Neural cell (in vitro differentiated cells): ENCODE measurements at regions not wholly inside any gene's neighbourhood (a gene's known extent, or its start where the extent isn't known, plus 50 kb on each side); places are given as distances from the start of the nearest gene placed in this dataset.

Source experiments
- H2AFZ ChIP-seq: fragments of 200-600, 300-800 bp; sonication (generic), shearing (Covaris generic); 2 replicates; pipeline ENCODE4 v1.6.0; 2014; ENCODE audit warnings: low read depth, mild to moderate bottlenecking, antibody characterized with exemption, low read length, moderate library complexity
- H3F3A ChIP-seq: fragments of 200-600 bp; shearing (Covaris generic); 2 replicates; pipeline ENCODE4 v1.6.1; 2016; ENCODE audit warnings: mild to moderate bottlenecking, moderate library complexity, mixed read lengths, antibody characterized with exemption, low read length; ENCODE audit not compliant: insufficient read depth, poor library complexity, severe bottlenecking
- H3K27ac ChIP-seq: fragments of 200-600, 300-800 bp; sonication (generic), shearing (Covaris generic); 2 replicates; pipeline ENCODE4 v1.5.1; 2014; ENCODE audit warnings: mild to moderate bottlenecking, low read length, moderate library complexity
- H3K27me3 ChIP-seq: fragments of 300-800, 200-600 bp; sonication (generic), shearing (Covaris generic); 2 replicates; pipeline ENCODE4 v1.6.0; 2014; ENCODE audit warnings: mild to moderate bottlenecking, low read depth, low read length, moderate library complexity; ENCODE audit not compliant: insufficient read depth
- H3K36me3 ChIP-seq: fragments of 300-800, 200-600 bp; sonication (generic), shearing (Covaris generic); 2 replicates; pipeline ENCODE4 v1.5.1; 2014; ENCODE audit warnings: mild to moderate bottlenecking, antibody characterized with exemption, low read length, moderate library complexity; ENCODE audit not compliant: insufficient read depth
- H3K4me2 ChIP-seq: fragments of 300-800, 200-600 bp; sonication (generic), shearing (Covaris generic); 2 replicates; pipeline ENCODE4 v1.6.0; 2014; ENCODE audit warnings: mild to moderate bottlenecking, low read length
- H3K4me3 ChIP-seq: fragments of 300-800, 200-600 bp; sonication (generic), shearing (Covaris generic); 2 replicates; pipeline ENCODE4 v1.5.1; 2014; ENCODE audit warnings: mild to moderate bottlenecking, low read length, moderate library complexity
- H3K79me2 ChIP-seq: fragments of 200-600 bp; shearing (Covaris generic); replicated peaks from 2 replicates; pipeline ENCODE4 v1.6.0; 2014; ENCODE audit warnings: mild to moderate bottlenecking, low read length, moderate library complexity; ENCODE audit not compliant: insufficient read depth
- H3K9ac ChIP-seq: fragments of 300-800, 200-600 bp; sonication (generic), shearing (Covaris generic); 2 replicates; pipeline ENCODE4 v1.6.1; 2016; ENCODE audit warnings: mild to moderate bottlenecking, low read length, mixed read lengths
- H3K9me2 ChIP-seq: fragments of 200-600 bp; shearing (Covaris generic); 2 replicates; pipeline ENCODE4 v1.6.1; 2016; ENCODE audit warnings: mild to moderate bottlenecking, low read length, mixed read lengths; ENCODE audit not compliant: insufficient read depth
- H3K9me3 ChIP-seq: fragments of 200-600, 300-800 bp; sonication (generic), shearing (Covaris generic); 2 replicates; pipeline ENCODE4 v1.6.1; 2016; ENCODE audit warnings: mild to moderate bottlenecking, mixed run types, low read length, moderate library complexity, mixed read lengths
- H4K20me1 ChIP-seq: fragments of 200-600 bp; shearing (Covaris generic); 2 replicates; pipeline ENCODE4 v1.6.1; 2016; ENCODE audit warnings: mild to moderate bottlenecking, mixed run types; ENCODE audit not compliant: insufficient read depth
- CTCF ChIP-seq: fragments of 450-650 bp; IDR thresholded peaks from 2 replicates; pipeline ENCODE4 v1.5.1; 2014; ENCODE audit warnings: antibody characterized with exemption, mild to moderate bottlenecking, moderate library complexity; ENCODE audit not compliant: poor library complexity, severe bottlenecking
- EP300 ChIP-seq: fragments of 450-650 bp; conservative IDR thresholded peaks from 2 replicates; pipeline ENCODE4 v1.6.1; 2014; ENCODE audit warnings: antibody characterized with exemption, mild to moderate bottlenecking, moderate library complexity; ENCODE audit not compliant: poor library complexity, severe bottlenecking
- EZH2 ChIP-seq: fragments of 200-600, 300-800 bp; shearing (Covaris generic), sonication (generic); IDR thresholded peaks from 2 replicates; pipeline ENCODE4 v1.6.1; 2014; ENCODE audit warnings: antibody characterized with exemption, low read length, borderline replicate concordance, mild to moderate bottlenecking; ENCODE audit not compliant: insufficient read depth, poor library complexity, severe bottlenecking
- MXI1 ChIP-seq: fragments of 450-650 bp; conservative IDR thresholded peaks from 2 replicates; pipeline ENCODE4 v1.6.1; 2014; ENCODE audit warnings: antibody characterized with exemption, mild to moderate bottlenecking; ENCODE audit not compliant: poor library complexity, severe bottlenecking
- POLR2AphosphoS5 ChIP-seq: IDR thresholded peaks from 2 replicates; pipeline ENCODE4 v1.6.1; 2012
- RAD21 ChIP-seq: fragments of 450-650 bp; conservative IDR thresholded peaks from 2 replicates; pipeline ENCODE4 v1.6.1; 2014; ENCODE audit warnings: antibody characterized with exemption, mild to moderate bottlenecking, moderate library complexity
- REST ChIP-seq: IDR thresholded peaks from 2 replicates; pipeline ENCODE4 v1.6.1; 2012; ENCODE audit warnings: borderline replicate concordance
- SMC3 ChIP-seq: fragments of 450-650 bp; conservative IDR thresholded peaks from 2 replicates; pipeline ENCODE4 v1.6.1; 2014; ENCODE audit warnings: antibody characterized with exemption, mild to moderate bottlenecking, moderate library complexity; ENCODE audit not compliant: poor library complexity
- TAF1 ChIP-seq: IDR thresholded peaks from 2 replicates; pipeline ENCODE4 v1.6.1; 2012; ENCODE audit warnings: low read depth

GRCh38 chr4:14518136-14518535 lies 484.1 kb upstream of the CPEB2 start:
- Histone ChIP-seq H3K27me3 (no peaks in the 10 kb centered on the region), H3K36me3 (no peaks in the 10 kb centered on the region), H3K79me2 (no peaks in the 10 kb centered on the region), H3K9me2 (no peaks in the 10 kb centered on the region), H2AFZ (no peak overlapping the region), H3K4me3 (no peak overlapping the region), H3K9me3 (no peaks in the 10 kb centered on the region), H3K27ac (no peak overlapping the region), H3F3A (no peaks in the 10 kb centered on the region), H3K9ac (no peak overlapping the region), H4K20me1 (no peaks in the 10 kb centered on the region), H3K4me2 (no peak overlapping the region)
- no peak for TF ChIP-seq RAD21
- no peak for TF ChIP-seq MXI1
- no peak for TF ChIP-seq POLR2AphosphoS5
- TF ChIP-seq EZH2, result no peak
- TF ChIP-seq EP300, result no peak
- TF ChIP-seq SMC3, result no peak
- no peak for TF ChIP-seq TAF1
- TF ChIP-seq REST, result no peak
- no peak for TF ChIP-seq CTCF

GRCh38 chr4:14520171-14520570 lies 482.1 kb upstream of the CPEB2 start:
- Histone ChIP-seq H3K9me3 (no peaks in the 10 kb centered on the region), H3K27me3 (no peaks in the 10 kb centered on the region), H3K9me2 (no peaks in the 10 kb centered on the region), H3F3A (no peaks in the 10 kb centered on the region), H2AFZ (no peak overlapping the region), H3K4me3 (no peak overlapping the region), H3K9ac (no peak overlapping the region), H3K79me2 (no peaks in the 10 kb centered on the region), H4K20me1 (no peaks in the 10 kb centered on the region), H3K36me3 (no peaks in the 10 kb centered on the region), H3K4me2 (no peak overlapping the region), H3K27ac (no peak overlapping the region)
- no peak for TF ChIP-seq SMC3
- TF ChIP-seq POLR2AphosphoS5, result no peak
- TF ChIP-seq EZH2, result no peak

- Histone ChIP-seq H3F3A (no peaks in the 10 kb centered on the region), H2AFZ (no peak overlapping the region), H3K27me3 (no peaks in the 10 kb centered on the region), H3K9ac (no peak overlapping the region), H3K36me3 (no peaks in the 10 kb centered on the region), H4K20me1 (no peaks in the 10 kb centered on the region), H3K4me2 (no peak overlapping the region), H3K79me2 (no peaks in the 10 kb centered on the region), H3K9me2 (no peaks in the 10 kb centered on the region), H3K27ac (no peak overlapping the region), H3K4me3 (no peak overlapping the region), H3K9me3 (no peaks in the 10 kb centered on the region)
- TF ChIP-seq EZH2, result no peak
- no peak for TF ChIP-seq REST
- no peak for TF ChIP-seq TAF1
- no peak for TF ChIP-seq POLR2AphosphoS5
- no peak for TF ChIP-seq MXI1
- TF ChIP-seq CTCF, result no peak
- no peak for TF ChIP-seq EP300
- no peak for TF ChIP-seq SMC3
- TF ChIP-seq RAD21, result no peak
Observed at GRCh38 chr4:14524276-14524675, 478.0 kb upstream of the CPEB2 start.
